GM18498 (cell line): ENCODE measurements at regions not wholly inside any gene's neighbourhood (a gene's known extent, or its start where the extent isn't known, plus 50 kb on each side); places are given as distances from the start of the nearest gene placed in this dataset.

ENCODE experiments used
- ATAC-seq: cut with Tn5 transposase; IDR thresholded peaks from one replicate; pipeline ENCODE4 v1.9.1; 2021; ENCODE audit warnings: mild to moderate bottlenecking, moderate library complexity; ENCODE audit not compliant: unreplicated experiment

- ATAC-seq: no peak
Observed at GRCh38 chr6:10060004-10060403, 354.9 kb downstream of the TFAP2A start.

- no peak for ATAC-seq
Observed at GRCh38 chr6:10054672-10055071, 360.2 kb downstream of the TFAP2A start.

GRCh38 chr6:10051283-10051682 lies 363.6 kb downstream of the TFAP2A start:
- ATAC-seq: no peak

DNA sequence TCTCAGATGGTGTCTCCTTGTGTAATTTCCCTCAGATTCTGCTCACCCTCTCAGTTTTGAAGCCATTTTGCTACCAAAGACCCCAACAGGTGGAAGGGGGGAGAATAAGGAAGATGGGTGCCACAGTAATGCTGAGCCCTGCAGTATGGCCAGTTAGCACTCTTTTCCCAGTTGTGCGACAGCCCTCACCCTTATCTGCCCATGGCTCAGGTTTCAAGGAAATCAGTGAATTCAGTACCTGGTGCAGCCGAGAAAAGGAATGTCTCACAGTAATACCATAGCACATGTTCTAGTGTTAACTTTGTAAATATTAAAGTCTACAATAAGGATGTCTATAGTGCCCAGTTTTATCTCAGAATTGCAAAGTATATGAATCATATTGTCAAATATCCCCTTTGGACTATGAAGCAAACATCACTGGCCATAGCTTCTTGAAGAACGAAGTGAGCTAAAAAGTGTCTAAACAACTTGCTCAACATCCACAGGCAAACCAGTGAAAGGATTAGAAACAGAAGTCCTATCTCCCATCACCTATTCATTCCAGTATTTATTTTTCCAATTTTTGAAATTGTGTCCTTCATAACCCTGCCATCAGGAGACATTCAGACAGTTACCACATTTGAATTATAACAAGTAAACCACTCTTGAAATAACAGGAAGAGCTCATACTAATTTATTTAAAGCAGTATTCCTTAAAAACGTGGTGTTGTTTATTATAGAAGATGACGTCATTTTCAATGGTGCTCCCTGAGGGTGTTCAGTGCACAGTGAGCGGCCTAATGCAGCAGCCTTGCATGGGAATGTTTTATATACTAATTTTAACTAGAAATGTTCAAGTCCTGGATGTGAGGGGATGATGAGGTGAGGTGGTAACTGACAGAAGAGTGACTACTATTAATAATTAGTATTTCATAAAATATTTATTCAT lies 366.2 kb downstream of the TFAP2A start:
- no peak for ATAC-seq

GRCh38 chr6:10042280-10042679 lies 372.6 kb downstream of the TFAP2A start:
- ATAC-seq: no peak

DNA sequence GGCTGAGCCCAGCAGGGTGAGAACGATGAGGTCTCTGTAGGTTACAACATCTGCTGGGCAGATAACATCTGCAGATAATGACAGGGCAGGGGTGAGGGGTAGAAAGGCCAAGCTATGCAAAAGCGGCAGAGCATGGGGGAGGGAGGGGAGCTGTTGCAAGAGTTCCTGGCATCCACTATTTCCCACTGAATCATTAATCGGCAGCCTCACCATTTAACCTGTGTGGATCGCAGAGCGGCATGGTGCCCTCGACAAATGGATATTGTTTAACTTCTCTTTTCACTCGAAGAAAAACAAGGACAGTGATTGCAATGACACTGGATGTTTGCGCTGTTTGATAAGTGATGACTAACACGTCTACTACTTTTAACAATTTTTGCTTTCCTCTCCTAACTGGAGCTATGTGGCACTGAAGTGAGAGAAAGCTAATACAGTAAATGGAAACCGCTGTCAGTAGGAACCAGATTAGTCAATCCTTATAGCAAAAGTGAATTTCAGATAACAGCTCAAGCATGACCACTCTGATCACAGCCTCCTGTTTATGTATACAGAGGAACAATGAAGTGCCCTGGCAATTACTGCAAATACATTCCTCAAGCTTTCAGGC lies 381.5 kb downstream of the TFAP2A start:
- no peak for ATAC-seq

GRCh38 chr6:10031617-10032016 lies 383.3 kb downstream of the TFAP2A start:
- no peak for ATAC-seq

DNA sequence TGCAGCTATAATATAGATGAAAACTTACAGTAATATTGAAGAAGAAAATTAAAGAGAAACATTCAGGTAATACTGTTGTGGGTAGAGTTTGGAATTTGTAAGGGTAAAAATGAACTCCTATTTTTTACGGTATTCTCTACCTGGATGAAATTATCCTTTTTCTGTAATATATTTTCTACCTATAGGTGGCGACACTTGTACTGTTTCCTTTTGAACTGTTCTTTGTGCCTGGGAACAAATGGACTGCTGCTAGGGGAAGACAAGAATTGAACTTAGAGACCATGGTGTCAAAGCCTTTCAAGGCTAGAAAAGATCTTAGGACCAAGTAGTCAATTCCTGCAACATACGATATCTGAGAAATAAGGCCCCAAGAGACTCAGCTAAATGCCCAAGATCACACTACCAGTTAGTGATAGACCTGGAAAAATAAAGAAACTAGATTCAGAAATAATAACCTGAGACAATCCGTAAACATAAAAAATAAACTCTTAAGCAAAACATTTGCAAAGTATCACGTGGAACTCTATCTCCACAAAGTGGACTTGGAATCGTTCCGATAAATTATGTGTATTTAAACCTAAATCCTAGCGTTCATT lies 383.8 kb downstream of the TFAP2A start:
- ATAC-seq: no peak

DNA sequence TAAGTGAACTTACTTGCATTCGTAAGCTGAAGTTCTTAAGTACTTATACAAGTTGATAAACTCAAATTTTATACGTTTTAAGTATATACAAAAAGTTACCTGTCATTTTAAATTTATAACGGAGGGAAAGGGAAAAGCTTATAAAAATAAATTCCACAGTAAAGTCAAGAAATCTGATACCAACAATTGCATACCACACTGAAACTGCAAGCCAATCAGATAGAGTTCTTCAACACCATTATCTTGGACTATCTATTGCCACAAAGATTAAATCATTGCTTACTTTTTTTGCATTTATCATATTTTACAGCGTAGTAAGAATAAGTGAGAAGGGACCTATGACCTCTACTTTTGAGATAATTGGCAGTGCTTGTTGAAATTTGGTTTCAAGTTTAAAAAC lies 386.7 kb downstream of the TFAP2A start:
- ATAC-seq: no peak

- ATAC-seq: no peak
Observed at GRCh38 chr6:10019851-10020250, 395.0 kb downstream of the TFAP2A start.

GRCh38 chr6:10014557-10014956 lies 400.3 kb downstream of the TFAP2A start:
- no peak for ATAC-seq

DNA sequence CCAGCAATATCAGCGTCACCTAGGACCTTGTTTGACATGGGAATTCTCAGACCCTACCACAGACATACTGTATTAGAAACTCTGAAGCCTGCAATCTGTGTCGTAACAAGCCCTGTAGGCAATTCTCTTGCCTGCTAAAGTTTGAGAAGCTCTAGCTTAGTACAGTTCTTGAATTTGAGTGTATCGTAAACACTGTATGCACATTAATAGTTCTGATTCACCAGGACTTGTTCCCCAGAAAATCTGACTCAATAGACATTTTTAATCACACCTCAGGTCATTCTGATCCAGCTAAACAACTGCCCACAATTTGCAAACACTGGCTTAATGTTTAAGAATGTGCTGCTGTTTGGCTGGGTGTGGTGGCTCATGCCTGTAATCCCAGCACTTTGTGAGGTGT lies 414.3 kb downstream of the TFAP2A start:
- ATAC-seq: no peak

DNA sequence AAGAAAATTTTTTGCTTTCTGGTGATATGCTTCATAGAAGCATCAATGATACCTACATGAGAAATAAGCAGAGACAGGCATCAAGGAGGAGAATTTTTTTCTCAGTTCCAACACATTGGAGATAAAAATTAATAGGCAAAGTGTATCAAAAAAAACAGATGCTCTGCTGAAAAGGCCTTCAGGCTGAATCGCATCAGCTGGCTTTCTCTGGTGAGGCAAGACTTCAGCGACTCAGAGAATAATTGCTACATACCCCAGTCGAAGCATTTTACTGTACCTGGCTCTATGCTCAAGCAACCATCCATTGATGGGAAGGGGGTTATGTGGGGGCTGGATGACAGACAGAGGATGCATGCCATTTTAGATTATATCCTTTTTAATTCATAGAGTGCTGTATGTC lies 415.1 kb downstream of the TFAP2A start:
- ATAC-seq: no peak

GRCh38 chr6:9986273-9986672 lies 428.6 kb downstream of the TFAP2A start:
- no peak for ATAC-seq

DNA sequence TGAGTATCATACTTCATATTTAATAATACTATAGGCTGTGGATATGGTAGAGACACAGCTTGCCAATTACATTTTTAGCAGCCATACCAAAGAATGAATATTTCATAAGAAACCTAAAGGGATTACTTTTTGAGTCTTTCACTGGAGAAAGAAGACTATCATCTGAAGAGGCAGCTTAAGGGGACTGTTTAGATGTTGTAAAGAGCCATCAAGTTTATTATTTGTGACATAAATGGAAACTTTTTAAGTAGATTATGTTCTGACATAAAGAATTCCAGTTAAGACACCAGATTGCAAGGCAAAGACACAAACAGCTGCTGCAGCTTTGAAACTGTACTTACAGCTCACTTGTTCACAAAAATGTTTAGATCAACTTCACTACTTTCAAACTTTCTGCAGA lies 429.4 kb downstream of the TFAP2A start:
- no peak for ATAC-seq

DNA sequence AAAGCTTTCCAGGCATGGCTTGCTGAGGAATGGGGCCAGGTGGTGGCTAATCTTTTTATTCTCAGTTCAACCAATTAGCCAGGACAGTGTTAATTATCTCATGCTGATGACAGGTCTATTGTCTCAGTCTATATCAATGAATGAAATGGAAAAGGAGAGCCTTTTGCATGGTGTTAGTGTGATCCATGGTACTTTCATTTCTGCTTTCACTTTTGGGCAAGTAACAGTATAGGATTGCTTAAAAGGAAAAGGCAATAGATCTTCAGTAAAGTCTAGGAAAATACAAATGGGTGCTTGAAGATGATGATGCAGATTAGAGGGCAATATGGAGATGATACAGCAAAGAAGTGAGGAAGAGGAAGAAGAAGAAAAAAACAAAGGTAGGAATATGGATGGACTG lies 430.3 kb downstream of the TFAP2A start:
- ATAC-seq: no peak

GRCh38 chr6:9983168-9983567 lies 431.7 kb downstream of the TFAP2A start:
- ATAC-seq: no peak

DNA sequence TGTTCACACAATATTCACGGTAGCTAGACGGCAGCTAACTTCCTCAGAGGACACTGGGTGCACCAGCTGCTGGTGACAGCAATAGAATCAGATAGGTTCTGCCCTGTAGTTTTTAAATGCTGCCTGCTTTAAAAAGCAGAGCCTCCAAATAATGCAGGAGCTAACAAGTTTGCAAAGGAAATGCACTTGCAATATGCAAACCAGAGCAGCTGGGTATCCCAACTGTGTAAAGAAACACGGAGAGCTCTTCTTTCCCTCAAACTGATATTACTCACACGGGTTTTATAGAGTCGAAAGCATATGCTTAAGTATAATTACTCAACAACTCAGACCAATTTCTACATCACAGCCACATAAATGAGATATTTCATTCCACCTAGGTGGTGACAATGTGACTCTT lies 432.7 kb downstream of the TFAP2A start:
- ATAC-seq: no peak

- ATAC-seq: no peak
Observed at GRCh38 chr6:9979996-9980395, 434.9 kb downstream of the TFAP2A start.

DNA sequence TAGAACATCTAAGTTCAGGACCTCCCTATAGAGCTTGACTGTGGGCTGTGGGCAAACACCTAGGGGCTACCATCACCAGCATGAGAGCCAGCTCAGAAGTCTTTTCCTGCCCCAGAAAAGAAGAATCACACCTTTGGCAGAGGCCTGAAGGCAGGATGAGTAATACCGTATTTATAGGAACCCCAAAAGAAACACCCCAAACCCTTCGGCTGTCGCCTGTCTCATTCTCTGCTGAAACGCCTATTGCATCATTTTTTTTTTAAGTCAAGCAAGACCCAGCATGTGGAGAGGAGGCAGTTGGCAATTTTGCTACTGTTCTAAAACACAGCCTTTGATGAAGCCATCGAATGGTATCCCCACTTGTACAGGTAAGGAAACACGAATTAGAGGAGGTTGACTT lies 436.4 kb downstream of the TFAP2A start:
- ATAC-seq: no peak

DNA sequence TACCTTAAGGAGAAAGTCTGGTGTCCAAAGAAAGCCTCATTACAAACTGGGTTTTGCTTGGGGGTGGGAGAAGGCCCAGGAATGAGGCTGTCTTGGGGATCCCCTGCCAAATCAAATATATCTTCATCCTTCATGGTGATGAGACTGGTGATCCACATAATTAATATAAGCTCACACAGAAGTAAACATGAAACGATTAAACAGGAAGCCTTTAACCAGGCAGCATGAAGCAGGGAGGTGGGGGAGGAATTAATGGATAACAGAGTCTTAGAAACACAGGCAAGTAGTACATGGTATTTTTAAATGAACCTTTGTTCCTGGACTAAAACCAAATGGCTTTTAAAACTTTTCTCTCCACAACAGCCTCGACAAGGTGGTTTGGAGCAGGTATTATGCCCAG lies 437.5 kb downstream of the TFAP2A start:
- ATAC-seq: no peak

- no peak for ATAC-seq
Observed at GRCh38 chr6:9961646-9962045, 453.2 kb downstream of the TFAP2A start.
